Cardiac muscle cell (in vitro differentiated cells and primary cell): ENCODE measurements at regions not wholly inside any gene's neighbourhood (a gene's known extent, or its start where the extent isn't known, plus 50 kb on each side); places are given as distances from the start of the nearest gene placed in this dataset.

Source experiments
- DNase-seq, 2 donors: peaks; one replicate each; pipeline versions ENCODE4 v3.0.0 to v3.0.0-alpha.2; 2010 to 2017; ENCODE audit warnings: low read depth in 1 of 2, low spot score in 1 of 2
- H3K27ac ChIP-seq: fragments of 200-600 bp; sonication (generic); 2 replicates; pipeline ENCODE4 v1.5.1; 2016
- H3K27me3 ChIP-seq: fragments of 200-600 bp; sonication (generic); 2 replicates; pipeline ENCODE4 v1.6.0; 2016; ENCODE audit warnings: control low read depth
- H3K36me3 ChIP-seq: fragments of 200-600 bp; sonication (generic); 2 replicates; pipeline ENCODE4 v1.5.1; 2016; ENCODE audit warnings: control low read depth
- H3K4me1 ChIP-seq: fragments of 200-600 bp; sonication (generic); 2 replicates; pipeline ENCODE4 v1.8.1; 2017; ENCODE audit warnings: low read depth, mild to moderate bottlenecking, mixed run types
- H3K4me3 ChIP-seq: fragments of 200-600 bp; sonication (generic); 2 replicates; pipeline ENCODE4 v1.5.1; 2016; ENCODE audit warnings: mild to moderate bottlenecking
- H3K9me3 ChIP-seq: fragments of 200-600 bp; sonication (generic); 2 replicates; pipeline ENCODE4 v1.5.1; 2017; ENCODE audit warnings: low read depth, mild to moderate bottlenecking, control low read depth
- TF ChIP-seq, protein P1 (sequence below): IDR thresholded peaks from 2 replicates; pipeline ENCODE4 v1.5.1; 2012; ENCODE audit warnings: low read depth, mild to moderate bottlenecking, low read length

DNA sequence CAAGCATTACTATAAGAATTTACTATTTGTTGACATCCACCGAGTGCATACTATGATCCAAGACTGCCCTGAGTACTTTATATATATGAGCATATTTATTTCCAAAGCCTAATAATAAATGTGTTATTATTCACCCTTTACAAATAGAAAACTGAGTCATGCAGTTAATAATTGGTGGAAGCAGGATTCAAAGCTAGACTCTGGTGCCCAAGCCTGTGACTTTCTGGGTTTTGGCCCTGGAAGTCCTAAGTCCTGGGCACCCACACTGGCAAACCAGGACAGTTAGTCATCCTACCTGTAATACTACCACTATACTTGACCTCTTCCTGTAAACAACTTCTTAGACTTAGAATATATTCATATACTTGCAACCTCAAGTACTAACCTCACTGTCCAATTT lies 257.4 kb upstream of the IRX5 start:
- Histone ChIP-seq H3K27ac (no peak overlapping the region), H3K4me3 (no peak overlapping the region), H3K27me3 (no peaks in the 10 kb centered on the region), H3K9me3 (no peaks in the 10 kb centered on the region), H3K36me3 (no peaks in the 10 kb centered on the region), H3K4me1 (no peaks in the 10 kb centered on the region)
- DNase-seq: no peak
- TF ChIP-seq, protein P1, sequence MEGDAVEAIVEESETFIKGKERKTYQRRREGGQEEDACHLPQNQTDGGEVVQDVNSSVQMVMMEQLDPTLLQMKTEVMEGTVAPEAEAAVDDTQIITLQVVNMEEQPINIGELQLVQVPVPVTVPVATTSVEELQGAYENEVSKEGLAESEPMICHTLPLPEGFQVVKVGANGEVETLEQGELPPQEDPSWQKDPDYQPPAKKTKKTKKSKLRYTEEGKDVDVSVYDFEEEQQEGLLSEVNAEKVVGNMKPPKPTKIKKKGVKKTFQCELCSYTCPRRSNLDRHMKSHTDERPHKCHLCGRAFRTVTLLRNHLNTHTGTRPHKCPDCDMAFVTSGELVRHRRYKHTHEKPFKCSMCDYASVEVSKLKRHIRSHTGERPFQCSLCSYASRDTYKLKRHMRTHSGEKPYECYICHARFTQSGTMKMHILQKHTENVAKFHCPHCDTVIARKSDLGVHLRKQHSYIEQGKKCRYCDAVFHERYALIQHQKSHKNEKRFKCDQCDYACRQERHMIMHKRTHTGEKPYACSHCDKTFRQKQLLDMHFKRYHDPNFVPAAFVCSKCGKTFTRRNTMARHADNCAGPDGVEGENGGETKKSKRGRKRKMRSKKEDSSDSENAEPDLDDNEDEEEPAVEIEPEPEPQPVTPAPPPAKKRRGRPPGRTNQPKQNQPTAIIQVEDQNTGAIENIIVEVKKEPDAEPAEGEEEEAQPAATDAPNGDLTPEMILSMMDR: no peak

DNA sequence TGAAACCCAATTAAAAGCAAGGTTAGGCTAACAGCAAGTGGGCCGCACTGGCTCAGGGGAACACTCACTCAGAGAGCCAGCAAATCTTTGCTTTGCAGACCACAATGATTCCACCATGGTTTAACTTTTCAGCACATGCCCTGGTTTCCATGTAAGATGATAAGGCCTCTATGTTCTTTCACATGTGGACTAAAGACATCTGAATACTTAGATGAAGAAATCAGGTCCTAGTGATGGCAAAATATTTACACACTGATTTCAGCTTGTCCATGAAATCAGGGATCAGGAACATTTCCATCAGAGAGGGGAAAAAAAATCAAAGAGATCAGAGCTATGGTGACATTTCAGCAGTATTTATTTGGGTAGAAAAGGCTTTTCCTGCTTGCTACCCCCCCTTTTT lies 258.2 kb upstream of the IRX5 start:
- TF ChIP-seq, protein P1: no peak
- Histone ChIP-seq H3K9me3 (no peaks in the 10 kb centered on the region), H3K27me3 (no peaks in the 10 kb centered on the region), H3K27ac (no peak overlapping the region), H3K4me1 (no peaks in the 10 kb centered on the region), H3K36me3 (no peaks in the 10 kb centered on the region), H3K4me3 (no peak overlapping the region)
- DNase-seq: no peak

DNA sequence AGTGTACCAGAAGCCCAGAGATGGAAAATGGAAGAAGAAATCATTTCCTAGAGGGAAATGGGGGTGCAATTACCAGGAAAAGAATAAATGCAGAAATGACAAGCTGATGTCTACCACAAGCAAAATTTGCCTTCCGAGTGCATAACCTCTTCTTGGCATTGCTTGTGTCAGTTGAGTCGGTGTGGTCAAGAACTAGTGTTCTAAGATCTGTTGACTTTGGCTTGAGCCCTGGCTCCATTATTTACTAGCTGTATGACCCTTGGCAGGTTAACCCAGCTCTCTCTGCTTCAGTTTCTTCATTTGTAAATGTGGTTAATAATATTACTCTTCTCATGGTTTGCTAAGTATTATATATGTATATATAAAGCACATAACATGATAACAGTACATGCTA lies 273.0 kb upstream of the IRX5 start:
- no peak for DNase-seq
- Histone ChIP-seq H3K4me3 (no peak overlapping the region), H3K27me3 (no peaks in the 10 kb centered on the region), H3K27ac (no peak overlapping the region), H3K36me3 (no peaks in the 10 kb centered on the region), H3K9me3 (no peaks in the 10 kb centered on the region), H3K4me1 (peaks cover 26% of the 10 kb centered on the region)
- TF ChIP-seq, protein P1: no peak

DNA sequence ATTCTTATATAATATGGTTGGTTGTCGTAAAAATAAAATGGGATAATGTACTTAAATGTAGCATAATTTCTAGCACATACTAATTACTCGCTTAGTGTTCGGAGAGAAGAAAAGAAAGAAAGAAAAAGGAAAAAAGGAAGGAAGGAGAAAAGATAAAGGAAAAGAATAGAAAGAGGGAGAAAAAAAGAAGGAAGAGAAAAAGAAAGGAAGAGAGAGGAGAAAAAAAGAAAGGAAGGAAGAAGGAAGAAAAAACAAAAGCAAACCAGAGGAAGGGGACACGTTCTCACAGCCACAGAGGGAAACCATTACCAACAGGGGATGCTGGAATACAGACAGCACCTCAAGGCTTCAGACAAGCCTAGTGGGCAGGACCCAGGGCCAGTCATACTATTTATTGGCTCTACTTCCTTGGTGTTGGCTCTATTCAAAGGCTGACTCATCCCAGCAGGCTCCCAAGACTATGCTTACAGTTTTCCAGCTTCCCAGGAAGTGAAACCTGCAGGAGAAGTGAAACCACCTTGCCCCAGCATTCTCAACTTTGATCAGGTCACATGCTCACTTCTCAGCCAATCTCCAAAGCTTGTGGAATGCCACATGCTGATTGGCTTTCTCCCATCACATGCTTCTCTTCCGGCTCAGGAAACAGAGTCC lies 273.5 kb upstream of the IRX5 start:
- H3K9me3 ChIP-seq: no peaks in the 10 kb centered on the region
- TF ChIP-seq, protein P1: no peak
- H3K4me3 ChIP-seq: no peak overlapping the region
- H3K27ac ChIP-seq: no peak overlapping the region
- H3K36me3 ChIP-seq: no peaks in the 10 kb centered on the region
- no peaks in the 10 kb centered on the region for H3K27me3 ChIP-seq
- DNase-seq: peak in 1 of 2 donors; percentile 27
- peaks cover 26% of the 10 kb centered on the region for H3K4me1 ChIP-seq

DNA sequence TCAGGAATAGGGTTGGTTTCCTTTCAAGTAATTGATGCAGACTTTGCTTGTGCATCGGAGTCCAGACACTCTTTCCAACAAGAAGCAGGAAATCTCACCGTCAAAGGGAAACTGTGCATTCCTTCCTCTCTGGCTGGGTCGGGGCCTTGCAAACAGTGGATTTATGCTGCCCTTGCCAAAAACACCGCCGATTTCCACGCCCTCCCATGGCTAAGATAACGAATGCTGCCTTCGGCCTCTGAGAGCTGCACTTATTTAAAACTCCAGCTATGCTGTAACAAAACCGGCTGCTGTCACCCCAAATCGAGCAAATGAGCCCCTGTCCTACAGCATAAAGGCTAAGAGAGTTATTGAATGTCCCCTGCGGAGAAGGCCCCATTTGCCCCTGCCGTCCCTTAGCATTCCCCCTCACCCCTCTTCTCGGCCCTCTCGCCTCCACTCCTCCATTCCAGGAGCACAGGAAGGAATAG lies 275.5 kb upstream of the IRX5 start:
- Histone ChIP-seq H3K27me3 (no peaks in the 10 kb centered on the region), H3K27ac (peak overlapping the region; percentile 63), H3K9me3 (no peaks in the 10 kb centered on the region), H3K4me1 (peaks cover 31% of the 10 kb centered on the region), H3K4me3 (no peak overlapping the region), H3K36me3 (no peaks in the 10 kb centered on the region)
- TF ChIP-seq, protein P1: no peak
- DNase-seq: peak; percentile 55 to 75
